Peyer's patch (tissue), 4 donors: ENCODE measurements at regions not wholly inside any gene's neighbourhood (a gene's known extent, or its start where the extent isn't known, plus 50 kb on each side); places are given as distances from the start of the nearest gene placed in this dataset.

Source experiments
- CTCF ChIP-seq, 6 experiments: fragments of 450-650 bp in 4 of 6; fragments of 200-600 bp in 2 of 6; sonication (generic) in 1 of 6; IDR thresholded peaks; one replicate each; pipeline ENCODE4 v1.5.1; 2017 to 2019; ENCODE audit warnings: antibody characterized with exemption in 6 of 6, mild to moderate bottlenecking in 3 of 6, moderate library complexity in 1 of 6
- POLR2A ChIP-seq, 2 donors: fragments of 450-650 bp; IDR thresholded peaks; one replicate each; pipeline ENCODE4 v1.5.1; 2017; ENCODE audit warnings: antibody characterized with exemption in 2 of 2, mild to moderate bottlenecking in 2 of 2, moderate library complexity in 2 of 2

- no peak for TF ChIP-seq CTCF (IDR thresholded peaks at IDR 0.05)
- no peak for TF ChIP-seq POLR2A (IDR thresholded peaks at IDR 0.05)
Observed at GRCh38 chr10:60719721-60720120, 58.6 kb upstream of the CDK1 start.
